ENCODE measurements at regions not wholly inside any gene's neighbourhood (a gene's known extent, or its start where the extent isn't known, plus 50 kb on each side); places are given as distances from the start of the nearest gene placed in this dataset.

DNA sequence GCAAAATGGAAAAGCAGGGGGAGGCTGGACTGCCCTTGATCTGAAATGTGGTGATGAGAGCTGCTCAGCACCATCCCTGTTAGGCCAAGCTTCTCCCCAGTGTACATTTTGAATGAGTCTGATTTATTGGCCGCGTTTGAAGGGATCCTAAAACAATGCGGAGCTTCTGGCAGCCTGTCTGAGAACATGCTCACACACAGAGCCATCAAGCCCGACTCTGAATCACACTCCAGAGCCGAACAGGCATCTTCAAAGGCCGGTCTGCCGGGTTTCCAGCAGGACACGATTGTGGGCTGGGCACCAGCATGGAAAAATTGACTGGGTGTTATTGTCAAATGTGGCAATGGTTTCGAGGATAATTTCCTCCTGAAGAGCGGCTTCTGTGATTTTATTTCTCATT, 235.9 kb downstream of the TFAP2C start:
- CTCF ChIA-PET, result no interaction called here
- POLR2A ChIA-PET, result no interaction called here
- peaks cover 41% of the 10 kb centered on the region for H3K27me3 Mint-ChIP-seq

DNA sequence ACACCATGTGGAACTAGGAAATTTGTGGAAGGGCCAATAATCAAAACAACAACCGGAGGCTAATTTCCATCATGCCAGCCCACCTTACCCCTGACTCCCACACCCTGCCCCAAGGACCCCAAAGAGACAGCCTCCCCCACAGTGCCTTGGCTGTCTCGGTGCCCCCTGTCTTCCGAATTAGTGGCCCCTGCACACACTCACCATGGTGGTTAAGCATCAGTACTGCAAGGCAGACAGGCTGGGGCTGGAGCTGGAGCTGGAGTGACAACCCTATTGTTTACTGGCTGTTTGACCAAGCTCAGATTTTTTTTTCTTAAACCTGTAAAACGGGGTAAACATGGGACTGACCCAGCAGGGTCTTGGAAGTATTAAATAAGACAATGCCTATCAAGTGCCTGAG, 238.0 kb downstream of the TFAP2C start:
- Histone ChIP-seq H3K9me3 (ENCODE audit: control insufficient read depth in 1 of 2, insufficient read depth in 1 of 2, low read length in 2 of 2) (peaks cover 0 to 15% of the 10 kb centered on the region in 2 experiments), H3K4me3 (ENCODE audit: low read length) (no peak overlapping the region), H3K27ac (ENCODE audit: low read depth in 1 of 2, low read length in 2 of 2) (no peak overlapping the region), H3K4me1 (ENCODE audit: insufficient read depth, low read length) (no peaks in the 10 kb centered on the region), H3K36me3 (ENCODE audit: insufficient read depth, low read length) (no peaks in the 10 kb centered on the region), H3K27me3 (ENCODE audit: control insufficient read depth in 1 of 2, insufficient read depth in 2 of 2, low read length in 2 of 2) (peaks cover 0 to 10% of the 10 kb centered on the region in 2 experiments)
- ChIA-PET POLR2A (no interaction called here), CTCF (no interaction called here)
- no peak overlapping the region for H3K4me3 Mint-ChIP-seq
- no peaks in the 10 kb centered on the region for H3K4me1 Mint-ChIP-seq (ENCODE audit: low read depth)
- intact Hi-C loops (cut with DNase I, micrococcal nuclease), result no loop called here
- TF ChIP-seq, protein P1, sequence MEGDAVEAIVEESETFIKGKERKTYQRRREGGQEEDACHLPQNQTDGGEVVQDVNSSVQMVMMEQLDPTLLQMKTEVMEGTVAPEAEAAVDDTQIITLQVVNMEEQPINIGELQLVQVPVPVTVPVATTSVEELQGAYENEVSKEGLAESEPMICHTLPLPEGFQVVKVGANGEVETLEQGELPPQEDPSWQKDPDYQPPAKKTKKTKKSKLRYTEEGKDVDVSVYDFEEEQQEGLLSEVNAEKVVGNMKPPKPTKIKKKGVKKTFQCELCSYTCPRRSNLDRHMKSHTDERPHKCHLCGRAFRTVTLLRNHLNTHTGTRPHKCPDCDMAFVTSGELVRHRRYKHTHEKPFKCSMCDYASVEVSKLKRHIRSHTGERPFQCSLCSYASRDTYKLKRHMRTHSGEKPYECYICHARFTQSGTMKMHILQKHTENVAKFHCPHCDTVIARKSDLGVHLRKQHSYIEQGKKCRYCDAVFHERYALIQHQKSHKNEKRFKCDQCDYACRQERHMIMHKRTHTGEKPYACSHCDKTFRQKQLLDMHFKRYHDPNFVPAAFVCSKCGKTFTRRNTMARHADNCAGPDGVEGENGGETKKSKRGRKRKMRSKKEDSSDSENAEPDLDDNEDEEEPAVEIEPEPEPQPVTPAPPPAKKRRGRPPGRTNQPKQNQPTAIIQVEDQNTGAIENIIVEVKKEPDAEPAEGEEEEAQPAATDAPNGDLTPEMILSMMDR (IDR thresholded peaks at IDR 0.05), result no peak
- H3K36me3 Mint-ChIP-seq (ENCODE audit: low read depth), result no peaks in the 10 kb centered on the region
- DNase-seq, result no peak
- H3K9me3 Mint-ChIP-seq, result peaks cover 3% of the 10 kb centered on the region
- H3K27ac Mint-ChIP-seq, result no peak overlapping the region
- ATAC-seq (ENCODE audit: poor library complexity), result no peak
- H3K27me3 Mint-ChIP-seq, result peaks cover 33% of the 10 kb centered on the region

More for the DNA sequence above, 235.9 kb downstream of the TFAP2C start:
- DNase-seq (no peak), ATAC-seq (ENCODE audit: poor library complexity) (no peak)
- Mint-ChIP-seq H3K4me1 (ENCODE audit: low read depth) (no peaks in the 10 kb centered on the region), H3K4me3 (no peak overlapping the region), H3K9me3 (peaks cover 3% of the 10 kb centered on the region), H3K27ac (no peak overlapping the region), H3K36me3 (ENCODE audit: low read depth) (no peaks in the 10 kb centered on the region)
- Histone ChIP-seq H3K36me3 (ENCODE audit: insufficient read depth, low read length) (no peaks in the 10 kb centered on the region), H3K9me3 (ENCODE audit: control insufficient read depth in 1 of 2, insufficient read depth in 1 of 2, low read length in 2 of 2) (peaks cover 0 to 12% of the 10 kb centered on the region in 2 experiments), H3K4me1 (ENCODE audit: insufficient read depth, low read length) (no peaks in the 10 kb centered on the region), H3K27ac (ENCODE audit: low read depth in 1 of 2, low read length in 2 of 2) (no peak overlapping the region), H3K27me3 (ENCODE audit: control insufficient read depth in 1 of 2, insufficient read depth in 2 of 2, low read length in 2 of 2) (peaks cover 0 to 16% of the 10 kb centered on the region in 2 experiments), H3K4me3 (ENCODE audit: low read length) (no peak overlapping the region)
- TF ChIP-seq, protein P1 (IDR thresholded peaks at IDR 0.05), result no peak
- intact Hi-C loops (cut with DNase I, micrococcal nuclease), result no loop called here

DNA sequence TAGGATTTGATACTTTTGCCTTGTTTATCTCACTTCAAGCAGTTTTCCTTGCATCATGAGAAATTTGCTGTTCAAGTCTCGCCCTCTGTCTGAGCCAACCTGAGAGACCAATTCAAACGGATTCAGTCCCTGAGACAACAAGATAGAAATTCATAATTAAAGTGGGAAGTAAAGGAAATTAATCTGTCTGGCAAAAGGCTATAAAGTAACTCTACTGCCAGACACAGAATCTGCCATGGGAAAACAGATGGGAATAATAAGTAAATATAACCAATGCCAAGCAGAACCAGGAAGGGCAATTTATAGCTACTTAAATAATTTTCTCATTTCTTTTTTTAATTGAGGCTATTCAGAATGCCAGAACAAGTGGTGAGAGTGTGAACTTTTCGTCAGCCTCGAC, 239.6 kb downstream of the TFAP2C start:
- Mint-ChIP-seq H3K9me3 (peaks cover 3% of the 10 kb centered on the region), H3K4me1 (ENCODE audit: low read depth) (no peaks in the 10 kb centered on the region), H3K36me3 (ENCODE audit: low read depth) (no peaks in the 10 kb centered on the region), H3K27ac (no peak overlapping the region), H3K27me3 (peaks cover 26% of the 10 kb centered on the region), H3K4me3 (no peak overlapping the region)
- Histone ChIP-seq H3K27ac (ENCODE audit: low read depth in 1 of 2, low read length in 2 of 2) (no peak overlapping the region), H3K4me1 (ENCODE audit: insufficient read depth, low read length) (no peaks in the 10 kb centered on the region), H3K36me3 (ENCODE audit: insufficient read depth, low read length) (no peaks in the 10 kb centered on the region), H3K27me3 (ENCODE audit: control insufficient read depth in 1 of 2, insufficient read depth in 2 of 2, low read length in 2 of 2) (peaks cover 0 to 10% of the 10 kb centered on the region in 2 experiments), H3K4me3 (ENCODE audit: low read length) (no peak overlapping the region), H3K9me3 (ENCODE audit: control insufficient read depth in 1 of 2, insufficient read depth in 1 of 2, low read length in 2 of 2) (peaks cover 0 to 20% of the 10 kb centered on the region in 2 experiments)
- no peak for DNase-seq
- ChIA-PET CTCF (no interaction called here), POLR2A (no interaction called here)
- no peak for ATAC-seq (ENCODE audit: poor library complexity)
- intact Hi-C loops (cut with DNase I, micrococcal nuclease), result no loop called here
- TF ChIP-seq, protein P1 (IDR thresholded peaks at IDR 0.05), result no peak

Data from CD4-positive, alpha-beta T cell (primary cell).